NCI-H1694 (cell line): ENCODE measurements at regions not wholly inside any gene's neighbourhood (a gene's known extent, or its start where the extent isn't known, plus 50 kb on each side); places are given as distances from the start of the nearest gene placed in this dataset.
"Not testable (repeated sequence)": the region's sequence is repeated elsewhere in the genome, so short reads cannot be mapped to it uniquely, and the experiment has no call there.

Source experiments
- DNase-seq: peaks from one replicate; lab custom pipeline; 2025; lab: John Stamatoyannopoulos, UW

DNA sequence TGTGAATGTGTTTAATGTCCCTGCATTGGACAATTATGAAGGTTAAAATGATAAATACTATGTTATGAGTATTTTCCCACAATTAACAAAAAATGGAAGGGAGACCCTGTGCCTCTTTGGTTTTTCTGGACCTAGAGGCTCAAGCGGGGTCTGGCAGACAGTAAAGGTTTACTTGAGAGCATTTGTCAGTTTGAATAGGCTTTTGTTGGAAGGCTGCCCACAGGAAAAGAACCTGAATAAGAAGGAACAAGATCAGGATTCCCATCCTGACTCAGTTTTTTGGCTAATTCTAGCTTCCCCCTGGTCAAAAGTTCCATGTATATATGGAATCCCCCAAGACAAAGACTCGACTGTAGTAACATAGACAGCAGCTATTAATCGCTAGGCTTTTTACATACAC lies 150.9 kb upstream of the JUN start:
- no peak for DNase-seq

DNA sequence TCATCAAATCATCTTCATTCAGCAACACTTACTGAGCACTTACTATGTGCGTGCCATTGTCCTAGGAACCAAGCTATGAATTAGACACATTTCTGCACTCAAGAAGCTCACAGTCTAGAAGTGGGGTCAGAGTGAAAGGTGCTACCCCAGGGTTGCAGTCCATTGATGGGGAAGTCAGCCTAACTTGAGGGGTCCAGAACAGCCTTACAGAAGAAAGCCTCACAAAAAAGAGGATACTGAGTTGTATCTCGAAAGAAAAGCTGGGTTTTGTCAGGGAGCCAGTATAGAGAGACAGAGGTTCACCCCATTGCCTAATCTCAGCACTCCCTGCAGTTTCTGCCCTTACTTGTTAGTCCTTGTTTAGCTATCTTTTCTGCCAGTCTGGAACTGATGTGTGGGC lies 153.1 kb upstream of the JUN start:
- no peak for DNase-seq

DNA sequence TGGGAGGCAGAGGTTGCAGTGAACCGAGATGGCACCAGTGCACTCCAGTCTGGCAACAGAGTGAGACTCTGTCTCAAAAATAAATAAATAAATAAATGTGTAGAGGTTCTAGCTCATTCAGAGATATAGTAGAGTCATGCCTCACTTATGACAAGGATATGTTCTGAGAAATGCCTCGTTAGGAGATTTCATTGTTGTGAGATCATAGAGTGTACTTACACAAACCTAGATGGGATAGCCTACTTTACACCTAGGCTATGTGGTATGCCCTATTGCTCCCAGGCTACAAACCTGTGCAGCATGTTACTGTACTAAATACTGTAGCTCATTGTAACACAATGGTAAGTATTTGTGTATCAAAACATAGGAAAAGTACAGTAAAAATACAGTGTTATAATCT lies 155.3 kb upstream of the JUN start:
- no peak for DNase-seq

DNA sequence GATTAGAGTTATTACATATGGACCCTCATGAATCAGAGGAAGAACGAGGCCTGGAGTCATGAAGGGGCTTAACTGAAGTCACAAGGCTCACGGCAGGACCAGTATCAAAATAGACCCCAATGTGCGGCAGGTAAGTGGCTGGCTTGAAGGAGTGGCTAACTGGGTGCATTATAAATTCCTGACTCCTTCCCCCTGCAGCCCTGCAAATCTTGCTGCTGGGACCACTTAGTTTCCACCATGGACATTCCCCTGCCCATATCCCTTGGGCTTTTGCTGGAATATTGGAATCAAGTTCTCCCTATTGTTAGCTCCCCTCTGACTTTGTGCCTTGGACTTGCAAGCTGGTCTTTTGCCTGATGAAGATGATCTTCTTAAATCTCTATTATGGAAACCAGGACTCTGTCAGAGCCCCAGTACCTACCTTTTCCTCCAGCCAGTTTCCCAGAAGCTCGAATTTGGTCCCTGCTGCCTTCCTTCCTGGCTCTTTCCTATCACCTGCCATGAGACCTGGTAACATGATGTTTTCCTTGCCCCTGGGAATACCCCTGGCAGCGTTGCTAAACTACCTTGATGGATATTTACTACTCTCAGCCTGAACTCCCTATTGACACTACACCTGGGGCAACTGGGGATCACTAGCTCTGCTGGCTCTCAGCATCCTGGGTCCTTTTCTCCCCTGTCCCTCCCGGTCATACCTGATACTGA lies 156.0 kb upstream of the JUN start:
- no peak for DNase-seq

DNA sequence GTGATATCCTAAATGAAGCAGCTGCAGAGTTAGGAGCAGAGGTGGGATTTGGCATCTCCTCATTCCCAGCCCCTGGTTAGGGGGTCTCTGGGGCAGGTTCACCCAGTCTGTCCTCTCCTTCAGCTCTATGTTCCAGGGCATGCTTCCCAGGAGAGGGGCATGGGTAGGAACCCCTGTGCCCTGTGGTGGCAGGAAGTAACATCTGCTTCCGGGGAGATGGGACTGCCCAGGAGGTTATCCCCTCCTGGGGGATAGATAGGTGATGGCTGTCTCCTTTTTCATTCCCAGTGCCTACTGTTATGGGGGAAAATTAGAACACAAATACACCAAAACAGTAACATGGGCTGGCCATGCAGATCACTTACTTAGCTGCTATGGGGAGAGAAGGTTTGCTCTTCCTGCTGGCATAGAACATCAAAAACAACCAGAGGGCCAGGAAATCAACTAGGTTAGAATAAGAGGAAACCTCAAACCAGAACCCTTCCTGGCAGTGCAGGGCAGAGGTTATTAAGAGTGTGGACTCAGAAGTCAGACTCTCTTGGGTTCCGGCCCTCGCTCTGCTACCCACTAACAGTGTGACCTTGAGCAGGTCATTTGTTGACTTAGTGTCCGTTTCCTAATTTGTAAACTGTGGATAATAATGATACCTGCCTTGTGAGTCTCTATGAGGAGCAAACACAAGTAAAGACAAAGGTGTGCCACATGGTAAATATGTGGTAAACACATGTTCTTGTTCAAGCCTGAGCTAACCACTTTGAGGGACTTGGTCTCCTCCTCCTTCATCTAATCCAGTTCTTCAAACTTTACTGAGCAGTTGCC lies 157.8 kb upstream of the JUN start:
- DNase-seq, result no peak

DNA sequence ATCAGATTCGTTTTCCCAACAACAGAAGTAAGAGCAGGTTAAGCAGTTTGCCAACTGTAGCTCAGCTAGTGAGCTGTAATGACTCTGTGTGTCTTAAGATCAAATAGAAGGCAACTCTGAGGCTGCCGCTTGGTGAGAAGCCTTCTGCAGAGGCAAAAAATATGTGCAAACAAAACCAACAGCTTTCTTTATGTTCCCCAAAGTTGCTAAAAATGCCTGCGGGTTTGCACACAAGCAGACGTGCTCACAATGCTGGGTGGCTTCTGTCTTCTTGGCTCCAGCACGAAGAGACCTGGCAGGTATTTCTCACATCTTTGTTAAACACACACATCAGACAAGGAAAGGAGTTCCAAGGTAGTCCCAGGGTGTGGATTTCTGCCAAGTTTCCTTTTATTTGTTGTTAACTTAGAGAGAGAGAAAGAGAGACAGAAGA lies 158.9 kb upstream of the JUN start:
- DNase-seq, result no peak

DNA sequence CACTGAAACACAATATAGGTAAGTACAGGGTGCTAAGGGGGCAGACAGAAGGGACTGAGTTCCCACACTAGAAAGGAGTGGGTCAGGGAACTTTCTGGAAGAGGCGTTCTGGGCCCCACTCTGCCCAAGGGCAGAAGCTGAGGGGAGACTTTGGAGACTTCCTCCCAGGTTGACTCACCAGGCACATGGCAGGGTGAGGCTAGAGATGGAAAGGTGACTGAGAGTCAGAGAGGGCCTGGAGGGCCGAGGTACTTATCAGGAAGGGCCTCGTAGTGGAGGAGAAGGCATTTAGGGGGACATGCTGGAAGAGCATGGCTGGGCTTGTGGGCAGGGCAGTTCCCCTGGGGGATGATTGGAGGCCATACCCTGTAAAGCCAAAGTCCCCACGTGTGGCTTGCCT lies 159.9 kb upstream of the JUN start:
- no peak for DNase-seq

DNA sequence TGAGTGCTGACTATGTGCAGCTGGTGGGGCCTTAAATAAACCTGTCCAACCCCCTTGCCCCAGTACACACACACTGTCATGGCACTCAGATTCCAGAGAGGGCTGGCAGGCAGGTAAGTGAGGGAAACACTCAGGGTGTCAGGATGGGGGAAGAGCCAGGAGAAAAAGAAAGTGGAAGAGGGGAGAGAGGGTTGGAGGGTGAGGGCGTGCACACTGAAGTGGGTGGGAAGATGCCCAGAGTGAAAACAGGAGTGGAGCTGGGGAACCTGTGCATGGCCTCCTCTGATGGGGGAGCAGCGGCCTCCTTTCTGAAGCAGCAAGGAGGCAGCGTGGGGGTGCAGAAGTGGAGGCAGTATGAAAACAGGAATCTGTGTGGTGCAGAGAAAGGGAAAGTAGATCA lies 160.6 kb upstream of the JUN start:
- no peak for DNase-seq

DNA sequence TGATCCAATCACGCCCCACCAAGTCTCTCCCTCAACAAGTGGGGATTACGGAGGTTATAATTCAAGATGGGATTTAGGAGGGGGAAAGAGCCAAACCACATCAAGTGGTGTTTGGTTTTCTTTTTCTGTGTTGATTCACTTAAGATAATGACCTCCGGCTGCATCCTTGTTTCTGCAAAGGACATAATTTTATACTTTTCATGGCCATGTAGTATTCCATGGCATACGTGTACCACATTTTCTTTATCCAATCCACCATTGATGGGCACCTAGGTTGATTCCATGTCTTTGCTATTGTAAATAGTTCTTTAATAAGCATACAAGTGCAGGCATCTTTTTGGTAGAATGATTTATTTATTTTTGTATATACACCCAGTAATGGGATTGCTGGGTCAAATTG lies 162.5 kb upstream of the JUN start:
- DNase-seq, result no peak

DNA sequence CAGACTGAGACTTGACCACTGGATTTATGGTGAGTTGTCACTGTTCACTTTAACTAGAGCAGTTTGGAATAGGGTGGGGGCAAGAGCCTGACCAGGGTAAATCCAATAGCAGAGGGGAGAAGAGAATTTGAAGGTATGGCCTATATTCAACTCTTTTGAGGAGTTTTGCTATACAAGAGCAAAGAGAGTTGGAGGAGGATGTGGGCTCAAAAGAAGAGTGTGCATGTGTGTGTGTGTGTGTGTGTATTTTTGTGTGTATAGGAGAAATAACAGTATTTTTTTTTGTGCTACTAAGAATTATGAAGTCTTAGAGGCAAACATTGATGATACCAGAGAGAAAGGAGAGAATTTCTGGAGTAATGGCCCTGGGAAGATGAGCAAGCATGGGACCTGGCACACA lies 164.8 kb upstream of the JUN start:
- no peak for DNase-seq

DNA sequence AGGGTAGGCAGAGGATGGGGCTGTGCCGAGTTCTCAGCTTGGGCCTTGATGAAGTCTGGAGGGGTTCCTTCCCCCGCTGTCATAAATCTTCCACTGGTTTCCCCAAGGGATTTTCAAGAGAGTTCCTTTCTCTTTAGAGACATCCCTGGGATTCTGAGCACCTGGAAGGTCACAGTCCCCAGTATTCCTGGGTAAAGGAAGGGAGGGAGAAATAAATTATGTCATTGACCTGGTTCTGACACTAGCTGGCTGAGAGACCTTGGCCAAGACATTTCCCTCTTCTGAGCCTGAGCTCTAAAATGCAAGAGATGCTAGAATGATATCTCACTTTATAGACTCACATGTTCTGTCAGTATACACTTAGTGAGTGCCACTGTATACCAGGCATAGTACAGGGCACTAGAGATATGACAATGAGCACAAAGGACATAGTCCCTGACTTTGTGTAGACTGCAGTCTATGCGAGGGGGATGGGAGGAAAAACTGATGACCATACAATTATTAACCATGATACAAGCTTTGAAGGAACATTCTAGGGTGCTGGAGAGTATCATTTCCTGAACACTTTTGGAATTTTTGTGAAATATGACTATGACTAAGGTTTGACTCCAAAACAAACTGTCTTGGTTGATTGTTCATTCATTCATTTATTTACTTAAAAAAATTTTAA lies 165.8 kb upstream of the JUN start:
- no peak for DNase-seq

DNA sequence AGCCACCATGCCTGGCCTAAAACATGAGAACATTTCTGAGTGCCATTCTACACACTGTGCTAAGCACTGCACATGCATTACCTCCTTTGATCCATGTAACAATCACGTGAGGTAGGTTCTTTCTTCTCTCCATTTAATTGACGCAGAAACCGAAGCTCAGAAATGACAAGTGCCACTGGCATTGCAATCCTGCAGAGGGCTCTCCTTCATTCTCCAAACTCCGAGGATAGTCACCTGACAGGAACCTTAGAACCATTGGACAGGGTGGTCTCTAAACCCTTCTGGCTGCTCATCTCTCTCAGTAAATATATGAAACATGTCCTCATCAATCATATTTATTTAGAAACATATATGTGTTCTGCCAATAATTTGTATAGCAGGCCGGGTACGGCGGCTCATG lies 167.1 kb upstream of the JUN start:
- DNase-seq, result no peak

DNA sequence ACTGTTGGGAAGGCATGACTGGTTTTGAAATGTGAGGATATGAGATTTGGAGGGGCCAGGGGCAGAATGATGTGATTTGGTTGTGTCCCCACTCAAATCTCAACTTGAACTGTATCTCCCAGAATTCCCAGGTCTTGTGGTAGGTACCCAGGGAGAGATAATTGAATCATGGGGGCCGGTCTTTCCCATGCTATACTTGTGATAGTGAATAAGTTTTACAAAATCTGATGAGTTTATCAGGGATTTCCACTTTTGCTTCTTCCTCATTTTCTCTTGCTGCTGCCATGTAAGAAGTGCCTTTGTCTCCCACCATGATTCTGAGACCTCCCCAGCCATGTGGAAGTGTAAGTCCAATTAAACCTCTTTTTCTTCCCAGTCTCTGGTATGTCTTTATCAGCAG lies 170.1 kb upstream of the JUN start:
- DNase-seq, result not testable (repeated sequence)

DNA sequence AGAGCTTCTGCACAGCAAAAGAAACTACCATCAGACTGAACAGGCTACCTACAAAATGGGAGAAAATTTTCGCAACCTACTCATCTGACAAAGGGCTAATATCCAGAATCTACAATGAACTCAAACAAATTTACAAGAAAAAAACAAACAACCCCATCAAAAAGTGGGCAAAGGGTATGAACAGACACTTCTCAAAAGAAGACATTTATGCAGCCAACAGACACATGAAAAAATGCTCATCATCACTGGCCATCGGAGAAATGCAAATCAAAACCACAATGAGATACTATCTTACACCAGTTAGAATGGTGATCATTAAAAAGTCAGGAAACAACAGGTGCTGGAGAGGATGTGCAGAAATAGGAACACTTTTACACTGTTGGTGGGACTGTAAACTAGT lies 179.4 kb upstream of the JUN start:
- DNase-seq, result not testable (repeated sequence)

DNA sequence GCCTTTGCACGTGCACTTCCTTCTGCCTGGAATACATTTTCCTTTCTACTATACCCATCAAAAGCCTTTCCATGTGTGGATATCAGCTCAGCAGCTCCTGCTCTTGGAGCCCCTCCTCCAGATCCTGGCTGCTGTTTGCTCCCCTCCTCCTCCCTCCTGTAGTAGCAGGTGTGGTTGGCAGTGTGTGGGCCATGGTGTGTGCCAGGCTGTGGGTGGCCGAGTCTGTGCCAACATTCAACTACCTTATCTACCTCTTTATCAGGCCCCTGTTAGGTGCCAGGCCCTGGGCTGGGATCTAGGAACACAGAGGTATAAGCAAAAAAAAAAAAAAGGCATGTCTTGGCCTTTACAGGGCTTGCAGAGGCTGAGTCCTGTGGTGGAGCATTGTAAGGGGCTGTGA lies 180.6 kb upstream of the JUN start:
- DNase-seq, result no peak

DNA sequence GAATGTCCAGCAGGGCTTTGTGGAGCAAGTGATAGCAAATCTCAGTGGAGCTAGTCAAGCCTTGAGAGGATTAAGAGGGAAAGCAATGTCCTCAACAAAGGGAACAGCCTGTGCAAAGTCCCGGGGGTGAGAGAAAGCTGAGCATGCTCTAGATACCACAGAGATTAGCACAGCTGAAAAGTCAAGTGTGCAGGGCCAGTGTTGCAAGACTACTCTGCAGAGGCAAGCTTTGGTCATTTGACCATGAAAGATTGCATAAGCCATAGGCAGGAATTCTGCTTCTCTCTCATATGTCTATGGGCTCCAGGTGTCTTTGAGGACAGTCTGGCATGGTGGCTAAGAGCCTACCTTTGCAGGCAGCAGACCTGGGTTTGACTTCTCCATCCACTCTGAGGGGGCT lies 181.0 kb upstream of the JUN start:
- no peak for DNase-seq

DNA sequence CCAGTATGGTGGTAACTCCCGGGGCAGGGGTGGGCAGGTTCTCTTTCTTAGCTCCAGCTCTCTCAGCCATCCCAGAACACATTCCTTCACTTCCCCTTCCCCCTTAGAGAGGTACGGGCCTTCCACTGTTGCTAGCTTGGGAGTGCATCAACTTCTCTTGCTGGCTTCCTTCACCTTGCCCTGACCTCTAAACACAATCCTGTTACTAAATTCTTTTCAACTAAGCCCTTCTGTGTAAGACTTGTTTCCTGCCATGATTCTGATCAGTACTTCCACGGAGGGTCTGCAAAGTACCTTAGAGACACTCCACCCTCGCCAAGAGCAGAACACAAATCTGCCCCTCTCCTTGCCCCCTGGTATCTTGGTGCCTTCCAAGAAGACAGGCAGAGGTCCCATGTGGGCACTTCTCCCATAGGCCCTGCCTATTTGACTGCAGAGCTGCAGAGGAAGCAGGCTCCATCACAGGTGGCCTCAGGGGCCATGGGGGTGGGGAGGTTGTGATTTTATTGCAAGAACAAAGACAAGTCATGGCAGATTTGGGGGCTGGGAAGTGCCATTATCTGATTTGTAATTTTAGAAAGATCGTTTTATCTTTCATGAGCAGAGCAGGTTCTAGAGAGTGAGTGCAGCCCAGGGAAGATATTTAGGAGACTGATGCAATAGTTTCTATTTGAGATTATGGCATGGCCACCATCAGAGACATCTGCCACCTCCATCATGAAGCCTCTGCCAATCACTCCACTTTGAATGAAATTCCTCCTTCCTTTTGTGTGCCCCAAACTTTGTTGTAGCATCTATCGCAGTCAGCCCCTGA lies 182.5 kb upstream of the JUN start:
- no peak for DNase-seq

DNA sequence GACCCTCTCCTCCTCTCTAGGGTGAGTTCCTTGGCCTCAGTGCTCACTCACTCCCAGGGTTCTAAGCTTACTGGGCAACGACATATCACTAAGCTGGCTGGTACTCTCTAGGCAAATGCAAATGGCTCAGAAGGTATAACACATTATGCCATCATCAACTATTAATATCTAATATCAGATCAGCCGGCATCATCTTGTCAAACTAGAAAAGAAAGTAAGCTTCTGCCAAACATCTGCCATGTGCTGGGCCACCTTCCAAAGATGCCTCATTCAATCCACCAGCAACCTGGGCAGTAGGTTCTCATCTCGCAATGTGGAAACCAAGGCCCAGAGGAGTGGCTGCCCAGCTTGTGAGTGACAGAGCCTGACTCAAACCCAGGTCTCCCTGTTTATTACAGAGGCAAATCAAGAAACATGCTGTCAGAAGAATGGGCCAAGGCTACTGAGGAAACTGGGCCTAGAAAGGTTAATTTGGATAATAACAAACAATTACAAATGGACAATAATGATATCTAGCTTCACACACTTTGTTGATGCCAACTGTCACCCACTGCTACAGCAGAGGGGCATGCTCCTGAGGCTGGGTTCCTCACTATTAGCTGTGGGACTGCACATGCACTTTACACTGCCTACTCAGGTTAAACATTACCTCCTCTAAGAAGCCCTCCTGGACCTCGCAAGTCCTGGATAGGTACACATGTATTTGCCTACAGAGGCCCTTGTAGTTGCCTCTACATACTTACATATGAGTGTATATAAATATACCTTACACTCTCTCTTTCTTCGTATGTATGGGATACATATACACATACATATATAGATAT lies 183.3 kb upstream of the JUN start:
- DNase-seq, result no peak

DNA sequence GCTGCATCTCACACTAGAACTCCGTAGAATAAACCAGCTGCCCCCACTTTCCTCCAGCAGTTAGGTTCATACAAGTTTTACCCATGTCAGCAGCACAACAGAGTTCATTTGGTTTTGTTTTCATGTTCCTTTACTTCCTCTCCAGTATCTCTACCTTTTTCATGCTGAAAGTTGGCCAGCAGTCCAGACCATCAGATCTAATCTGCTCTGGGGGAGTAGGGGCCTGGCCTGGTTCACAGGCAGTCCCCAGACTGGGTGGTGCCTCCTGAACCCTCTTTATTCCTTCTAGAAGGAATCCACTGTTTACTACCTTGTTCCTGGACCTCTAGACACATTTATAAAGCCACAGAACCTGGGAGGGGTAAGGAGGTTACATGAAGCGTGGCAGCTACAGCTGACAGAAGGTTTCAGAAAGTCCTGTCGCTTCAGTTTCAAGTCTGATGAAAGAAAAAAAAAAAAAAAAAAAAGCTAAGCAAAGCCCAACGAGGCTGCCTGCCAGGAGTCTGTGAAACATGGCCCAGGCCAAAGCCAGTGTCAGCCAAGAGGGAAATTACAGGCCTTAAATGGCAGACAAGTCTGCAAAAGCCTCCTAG lies 184.6 kb upstream of the JUN start:
- DNase-seq, result no peak

DNA sequence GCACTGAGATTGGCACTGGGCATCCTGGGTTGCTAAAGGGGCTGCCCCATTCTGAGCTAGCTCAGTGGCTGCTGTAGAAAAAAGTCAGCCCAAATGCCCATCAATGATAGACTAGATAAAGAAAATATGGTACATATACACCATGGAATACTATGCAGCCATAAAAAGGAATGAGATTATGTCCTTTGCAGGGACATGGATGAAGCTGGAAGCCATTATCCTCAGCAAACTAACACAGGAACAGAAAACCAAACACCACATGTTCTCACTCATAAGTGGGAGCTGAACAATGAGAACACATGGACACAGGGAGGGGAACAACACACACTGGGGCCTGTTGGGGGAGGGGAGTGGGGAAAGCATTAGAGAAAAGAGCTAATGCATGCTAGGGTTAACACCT lies 185.3 kb upstream of the JUN start:
- DNase-seq, result not testable (repeated sequence)

DNA sequence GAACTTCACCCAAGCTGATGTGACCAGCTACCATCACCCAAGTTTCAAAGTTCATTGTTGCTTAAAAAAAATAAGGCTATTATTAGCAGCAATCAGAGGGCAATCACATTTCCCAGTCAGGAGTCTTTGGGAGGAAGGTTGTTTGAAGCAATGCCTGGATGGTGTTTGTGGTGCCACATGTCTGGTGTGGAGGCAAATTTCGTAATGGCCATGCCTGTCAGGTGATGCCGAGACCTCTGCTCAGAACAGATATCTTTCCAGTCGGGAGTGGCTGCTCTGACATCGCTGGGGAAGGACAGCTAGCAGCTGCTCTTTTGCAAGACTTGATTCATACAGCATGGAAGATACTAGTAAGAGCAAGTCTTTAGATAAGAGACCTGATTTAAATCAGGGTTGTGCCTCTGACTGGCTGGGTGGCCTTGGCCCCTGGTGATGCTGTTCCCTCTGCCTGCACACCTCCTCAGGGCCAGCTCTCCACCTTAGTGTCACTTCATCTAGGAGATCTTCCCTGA lies 187.8 kb upstream of the JUN start:
- DNase-seq, result no peak
